Smooth muscle cell (in vitro differentiated cells): ENCODE measurements at regions not wholly inside any gene's neighbourhood (a gene's known extent, or its start where the extent isn't known, plus 50 kb on each side); places are given as distances from the start of the nearest gene placed in this dataset.

Experiments used
- DNase-seq: peaks from one replicate; lab custom pipeline; 2025; ENCODE audit not compliant: unreplicated experiment; lab: John Stamatoyannopoulos, UW
- H2AFZ ChIP-seq: fragments of 200-600 bp; sonication (generic); 2 replicates; pipeline ENCODE4 v1.6.0; 2016; ENCODE audit warnings: antibody characterized with exemption, low read depth, mild to moderate bottlenecking
- H3F3A ChIP-seq: fragments of 200-600 bp; sonication (generic); 2 replicates; pipeline ENCODE4 v1.6.0; 2017; ENCODE audit warnings: antibody characterized with exemption, low read depth
- H3K27ac ChIP-seq: fragments of 200-600 bp; sonication (generic); 2 replicates; pipeline ENCODE4 v1.5.1; 2016; ENCODE audit warnings: low read depth, mild to moderate bottlenecking
- H3K27me3 ChIP-seq: fragments of 200-600 bp; sonication (generic); 2 replicates; pipeline ENCODE4 v1.6.1; 2016; ENCODE audit warnings: low read depth, mild to moderate bottlenecking
- H3K36me3 ChIP-seq: fragments of 200-600 bp; sonication (generic); 2 replicates; pipeline ENCODE4 v1.5.1; 2016; ENCODE audit warnings: low read depth
- H3K4me1 ChIP-seq: fragments of 200-600 bp; sonication (generic); 2 replicates; pipeline ENCODE4 v1.5.1; 2016; ENCODE audit warnings: low read depth
- H3K4me2 ChIP-seq: fragments of 200-600 bp; sonication (generic); 2 replicates; pipeline ENCODE4 v1.6.0; 2016; ENCODE audit warnings: mild to moderate bottlenecking
- H3K4me3 ChIP-seq: fragments of 200-600 bp; sonication (generic); 2 replicates; pipeline ENCODE4 v1.5.1; 2016; ENCODE audit warnings: mild to moderate bottlenecking
- H3K79me2 ChIP-seq: fragments of 200-600 bp; sonication (generic); 2 replicates; pipeline ENCODE4 v1.6.0; 2016; ENCODE audit warnings: low read depth, mild to moderate bottlenecking
- H3K9ac ChIP-seq: fragments of 200-600 bp; sonication (generic); 2 replicates; pipeline ENCODE4 v1.6.0; 2016; ENCODE audit warnings: low read depth
- H3K9me3 ChIP-seq: fragments of 200-600 bp; sonication (generic); replicated peaks from 2 replicates; pipeline ENCODE4 v1.5.1; 2016; ENCODE audit warnings: low read depth
- H4K20me1 ChIP-seq: fragments of 200-600 bp; sonication (generic); 2 replicates; pipeline ENCODE4 v1.6.0; 2016; ENCODE audit warnings: low read depth
- CTCF ChIP-seq: fragments of 200-600 bp; sonication (generic); IDR thresholded peaks from 2 replicates; pipeline ENCODE4 v1.5.1; 2017; ENCODE audit warnings: borderline replicate concordance, mild to moderate bottlenecking, antibody characterized with exemption; ENCODE audit not compliant: insufficient read depth, poor library complexity, severe bottlenecking
- WGBS: methylation state at CpG from one replicate; pipeline ENCODE4 v1.1.7; 2016; ENCODE audit warnings: low lambda C conversion rate; 5-methylcytosine and 5-hydroxymethylcytosine counted together

DNA sequence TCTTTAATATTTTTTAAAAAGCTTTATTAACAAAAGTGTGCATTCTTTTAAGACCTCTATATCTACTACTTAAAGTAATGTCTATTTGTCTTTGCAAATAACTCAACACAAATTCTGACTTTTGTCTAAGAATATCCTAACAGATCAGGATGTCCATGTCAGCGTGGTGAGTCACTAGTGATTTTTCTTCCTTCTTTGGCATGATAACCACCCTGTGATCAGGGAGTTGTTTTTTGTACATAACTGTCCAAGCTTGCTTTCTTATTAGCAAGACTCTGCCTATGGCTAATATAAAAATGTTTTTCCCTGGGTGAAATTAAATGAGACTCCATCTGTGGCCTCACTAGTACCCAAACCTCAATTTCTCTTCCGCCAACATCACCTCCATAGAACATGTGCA is 688.9 kb upstream of the ADGRL2 start:
- no peak overlapping the region for H3K9ac ChIP-seq
- 77% methylated on average over 2 of the region's 2 CpGs for WGBS
- H3K36me3 ChIP-seq: no peaks in the 10 kb centered on the region
- no peaks in the 10 kb centered on the region for H4K20me1 ChIP-seq
- no peaks in the 10 kb centered on the region for H3K4me1 ChIP-seq
- peak overlapping the region; percentile 20 for H3K4me2 ChIP-seq
- no peak for DNase-seq
- no peak overlapping the region for H2AFZ ChIP-seq
- peak overlapping the region; percentile 17 for H3K27ac ChIP-seq
- no peaks in the 10 kb centered on the region for H3F3A ChIP-seq
- TF ChIP-seq CTCF: no peak
- H3K27me3 ChIP-seq: no peaks in the 10 kb centered on the region
- H3K4me3 ChIP-seq: no peak overlapping the region
- H3K79me2 ChIP-seq: no peaks in the 10 kb centered on the region
- H3K9me3 ChIP-seq: no peaks in the 10 kb centered on the region

DNA sequence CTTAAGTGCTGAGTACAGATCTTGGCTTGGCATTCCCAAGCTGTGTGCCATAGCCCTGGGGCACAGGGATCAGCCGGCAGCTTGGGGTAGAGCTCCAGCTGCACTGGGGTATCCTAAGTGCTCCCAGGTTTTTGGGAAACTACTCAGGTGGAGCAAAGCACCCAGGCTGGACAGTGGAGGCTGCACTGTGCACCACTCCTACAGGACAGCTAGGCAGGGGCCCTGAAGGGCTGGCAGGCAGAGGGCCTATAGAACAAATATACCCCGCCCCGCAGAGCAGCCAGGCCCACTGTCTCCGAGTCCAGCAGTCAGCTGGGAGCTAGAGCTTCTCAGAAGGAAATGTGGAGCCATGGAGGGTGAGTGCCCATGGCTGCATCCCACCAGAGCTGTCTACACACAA is 691.7 kb upstream of the ADGRL2 start:
- no peak for DNase-seq
- H2AFZ ChIP-seq: no peak overlapping the region
- H3K9ac ChIP-seq: no peak overlapping the region
- H3K4me2 ChIP-seq: no peak overlapping the region
- H3K4me1 ChIP-seq: no peaks in the 10 kb centered on the region
- no peak overlapping the region for H3K27ac ChIP-seq
- H3K4me3 ChIP-seq: no peak overlapping the region
- H3F3A ChIP-seq: no peaks in the 10 kb centered on the region
- H3K9me3 ChIP-seq: no peaks in the 10 kb centered on the region
- no peaks in the 10 kb centered on the region for H3K36me3 ChIP-seq
- no peaks in the 10 kb centered on the region for H3K79me2 ChIP-seq
- no peaks in the 10 kb centered on the region for H4K20me1 ChIP-seq
- H3K27me3 ChIP-seq: no peaks in the 10 kb centered on the region
- TF ChIP-seq CTCF: no peak
- WGBS: 98% methylated on average over 4 of the region's 4 CpGs

- no peaks in the 10 kb centered on the region for H3K79me2 ChIP-seq
- H3K4me2 ChIP-seq: no peak overlapping the region
- no peaks in the 10 kb centered on the region for H3K4me1 ChIP-seq
- 65% methylated on average over 3 of the region's 3 CpGs for WGBS
- no peak overlapping the region for H3K9ac ChIP-seq
- no peak overlapping the region for H3K27ac ChIP-seq
- no peaks in the 10 kb centered on the region for H3F3A ChIP-seq
- TF ChIP-seq CTCF: no peak
- H3K36me3 ChIP-seq: no peaks in the 10 kb centered on the region
- no peak overlapping the region for H2AFZ ChIP-seq
- H3K4me3 ChIP-seq: no peak overlapping the region
- no peaks in the 10 kb centered on the region for H4K20me1 ChIP-seq
- DNase-seq: no peak
- no peaks in the 10 kb centered on the region for H3K9me3 ChIP-seq
- H3K27me3 ChIP-seq: no peaks in the 10 kb centered on the region
Measured at GRCh38 chr1:81097860-81098259, 702.9 kb upstream of the ADGRL2 start.

GRCh38 chr1:81073580-81073979 is 727.2 kb upstream of the ADGRL2 start:
- no peak overlapping the region for H3K27ac ChIP-seq
- WGBS: 71% methylated on average over 1 of the region's 1 CpG
- H3K4me2 ChIP-seq: no peak overlapping the region
- no peaks in the 10 kb centered on the region for H3K9me3 ChIP-seq
- no peak overlapping the region for H2AFZ ChIP-seq
- H4K20me1 ChIP-seq: no peaks in the 10 kb centered on the region
- H3K36me3 ChIP-seq: no peaks in the 10 kb centered on the region
- TF ChIP-seq CTCF: no peak
- H3K4me1 ChIP-seq: no peaks in the 10 kb centered on the region
- no peak overlapping the region for H3K4me3 ChIP-seq
- no peaks in the 10 kb centered on the region for H3K79me2 ChIP-seq
- DNase-seq: no peak
- H3K27me3 ChIP-seq: no peaks in the 10 kb centered on the region
- no peaks in the 10 kb centered on the region for H3F3A ChIP-seq
- no peak overlapping the region for H3K9ac ChIP-seq
